Fibroblast of the aortic adventitia (primary cell): ENCODE measurements at regions not wholly inside any gene's neighbourhood (a gene's known extent, or its start where the extent isn't known, plus 50 kb on each side); places are given as distances from the start of the nearest gene placed in this dataset.

Experiments
- DNase-seq: peaks from one replicate; pipeline ENCODE4 v3.0.0-alpha.2; 2010; ENCODE audit warnings: low read depth
- H3K4me3 ChIP-seq: 2 replicates; pipeline ENCODE4 v1.5.1; 2011; ENCODE audit warnings: low read depth, mild to moderate bottlenecking, control low read depth, low read length, moderate library complexity
- TF ChIP-seq, protein P1 (sequence below): IDR thresholded peaks from 2 replicates; pipeline ENCODE4 v1.5.1; 2011; ENCODE audit warnings: mild to moderate bottlenecking, low read length, control low read depth, inconsistent platforms; ENCODE audit not compliant: insufficient read depth

- no peak overlapping the region for H3K4me3 ChIP-seq
- DNase-seq = no peak
- TF ChIP-seq, protein P1, sequence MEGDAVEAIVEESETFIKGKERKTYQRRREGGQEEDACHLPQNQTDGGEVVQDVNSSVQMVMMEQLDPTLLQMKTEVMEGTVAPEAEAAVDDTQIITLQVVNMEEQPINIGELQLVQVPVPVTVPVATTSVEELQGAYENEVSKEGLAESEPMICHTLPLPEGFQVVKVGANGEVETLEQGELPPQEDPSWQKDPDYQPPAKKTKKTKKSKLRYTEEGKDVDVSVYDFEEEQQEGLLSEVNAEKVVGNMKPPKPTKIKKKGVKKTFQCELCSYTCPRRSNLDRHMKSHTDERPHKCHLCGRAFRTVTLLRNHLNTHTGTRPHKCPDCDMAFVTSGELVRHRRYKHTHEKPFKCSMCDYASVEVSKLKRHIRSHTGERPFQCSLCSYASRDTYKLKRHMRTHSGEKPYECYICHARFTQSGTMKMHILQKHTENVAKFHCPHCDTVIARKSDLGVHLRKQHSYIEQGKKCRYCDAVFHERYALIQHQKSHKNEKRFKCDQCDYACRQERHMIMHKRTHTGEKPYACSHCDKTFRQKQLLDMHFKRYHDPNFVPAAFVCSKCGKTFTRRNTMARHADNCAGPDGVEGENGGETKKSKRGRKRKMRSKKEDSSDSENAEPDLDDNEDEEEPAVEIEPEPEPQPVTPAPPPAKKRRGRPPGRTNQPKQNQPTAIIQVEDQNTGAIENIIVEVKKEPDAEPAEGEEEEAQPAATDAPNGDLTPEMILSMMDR = no peak
These were observed 217.5 kb downstream of the NCK2 start for GRCh38 chr2:105962221-105962620.

- H3K4me3 ChIP-seq = no peak overlapping the region
- DNase-seq = no peak
- TF ChIP-seq, protein P1 = no peak
These were observed 217.0 kb downstream of the NCK2 start for GRCh38 chr2:105961599-105962146.

- no peak for DNase-seq
- TF ChIP-seq, protein P1 = no peak
These were observed 214.6 kb downstream of the NCK2 start for GRCh38 chr2:105959357-105959756.

GRCh38 chr2:105954891-105955290 is 210.2 kb downstream of the NCK2 start:
- no peak for DNase-seq
- TF ChIP-seq, protein P1 = no peak

More at GRCh38 chr2:105959357-105959756, 214.6 kb downstream of the NCK2 start:
- H3K4me3 ChIP-seq = no peak overlapping the region

DNA sequence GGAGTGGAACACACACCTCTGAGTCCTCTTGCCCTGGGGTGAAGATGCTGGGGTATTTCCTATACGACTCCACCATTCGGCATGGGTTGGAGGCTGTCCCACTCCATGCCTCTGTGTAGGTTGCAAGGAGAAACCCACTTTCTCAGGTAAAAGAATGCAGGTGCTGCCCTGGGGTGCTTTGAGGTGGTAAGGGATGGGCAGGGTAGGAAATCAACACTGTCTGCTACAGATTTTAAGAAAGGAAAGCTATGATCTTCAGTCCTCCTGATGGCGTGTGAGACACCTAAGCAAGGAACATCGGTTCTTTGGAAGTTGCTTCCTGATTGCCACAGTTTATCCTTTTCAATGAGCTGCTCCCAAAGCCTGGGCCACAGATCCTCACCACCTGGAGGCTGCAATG is 209.2 kb downstream of the NCK2 start:
- TF ChIP-seq, protein P1 = no peak
- DNase-seq = no peak
- H3K4me3 ChIP-seq = no peak overlapping the region

More at GRCh38 chr2:105954891-105955290, 210.2 kb downstream of the NCK2 start:
- H3K4me3 ChIP-seq = no peak overlapping the region

GRCh38 chr2:105952131-105952530 is 207.4 kb downstream of the NCK2 start:
- TF ChIP-seq, protein P1 = no peak
- H3K4me3 ChIP-seq = no peak overlapping the region
- DNase-seq = no peak

DNA sequence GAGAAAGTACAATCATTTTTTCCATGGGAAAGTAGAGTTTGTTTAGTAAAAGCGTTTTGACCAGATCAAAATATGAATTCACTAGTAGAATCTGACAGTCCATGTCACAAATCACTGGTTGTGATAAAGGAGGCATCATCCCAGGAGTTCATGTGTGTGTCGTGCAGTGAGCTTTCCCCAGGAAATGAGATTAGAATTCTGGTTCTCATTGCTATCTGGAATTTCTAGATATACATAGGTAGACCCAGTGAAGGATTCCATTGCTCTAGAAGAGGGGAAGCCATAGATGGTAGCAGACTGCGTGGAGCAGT is 206.6 kb downstream of the NCK2 start:
- DNase-seq = no peak
- no peak overlapping the region for H3K4me3 ChIP-seq
- TF ChIP-seq, protein P1 = no peak
